ENCODE measurements at regions not wholly inside any gene's neighbourhood (a gene's known extent, or its start where the extent isn't known, plus 50 kb on each side); places are given as distances from the start of the nearest gene placed in this dataset.

- no peak for TF ChIP-seq CTCF (IDR thresholded peaks at IDR 0.05)
- no peak for TF ChIP-seq POLR2A (IDR thresholded peaks at IDR 0.05)
- TF ChIP-seq POLR2AphosphoS5 (IDR thresholded peaks at IDR 0.05), result no peak
Observed at GRCh38 chr3:24578324-24578723, 83.7 kb upstream of the THRB start.

All from suprapubic skin (tissue), 4 donors.